ENCODE measurements at regions not wholly inside any gene's neighbourhood (a gene's known extent, or its start where the extent isn't known, plus 50 kb on each side); places are given as distances from the start of the nearest gene placed in this dataset.

DNA sequence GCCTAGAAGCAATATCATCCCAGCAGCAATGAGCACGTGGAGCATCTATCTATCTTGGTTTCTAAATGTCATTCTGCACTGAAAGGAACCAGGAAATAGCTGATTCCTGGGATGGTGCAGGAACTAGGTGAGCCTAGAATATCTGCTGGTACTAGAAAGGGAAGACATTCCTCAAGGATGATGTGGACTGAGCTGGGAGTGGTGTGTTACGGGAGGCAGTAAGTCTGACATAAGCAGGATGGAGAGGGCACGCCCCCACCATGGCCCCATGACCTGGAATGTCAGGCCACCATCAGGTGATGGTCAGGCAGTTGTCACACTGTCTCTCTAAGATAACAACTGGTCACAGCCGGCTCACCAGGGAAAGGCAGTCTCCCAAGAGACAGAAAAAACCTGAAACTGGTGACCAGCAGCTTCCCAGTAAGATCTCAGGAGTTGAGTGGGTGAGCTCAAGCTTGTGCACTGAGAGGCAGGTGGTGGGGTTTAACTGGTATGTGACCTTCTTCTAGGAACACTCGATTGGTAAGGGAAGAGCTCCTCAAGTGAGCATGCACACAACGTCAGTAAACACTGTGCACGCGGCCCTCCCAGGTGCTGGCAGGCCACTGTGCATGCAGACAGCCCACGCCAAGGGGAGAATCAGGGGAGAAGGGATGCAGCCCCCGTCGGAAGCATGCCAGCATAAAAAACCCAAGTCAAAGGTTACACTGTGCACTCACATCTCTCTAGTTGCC is 148.7 kb downstream of the ADSS2 start:
- Histone ChIP-seq H3K9ac (ENCODE audit: low read length) (no peak overlapping the region), H4K20me1 (ENCODE audit: insufficient read depth, low read length) (no peaks in the 10 kb centered on the region), H3K27me3 (ENCODE audit: insufficient read depth, low read length) (no peaks in the 10 kb centered on the region), H3K79me2 (ENCODE audit: insufficient read depth, low read length) (no peaks in the 10 kb centered on the region), H2AFZ (ENCODE audit: low read depth, low read length) (no peak overlapping the region), H3K27ac (ENCODE audit: low read depth, low read length) (no peak overlapping the region), H3K36me3 (ENCODE audit: insufficient read depth, low read length) (no peaks in the 10 kb centered on the region), H3K4me1 (ENCODE audit: insufficient read depth, low read length) (peaks cover 8% of the 10 kb centered on the region), H3K9me3 (ENCODE audit: insufficient read depth, low read depth, low read length) (no peaks in the 10 kb centered on the region), H3K4me3 (ENCODE audit: insufficient read depth, low read depth, low read length) (no peak overlapping the region), H3K4me2 (ENCODE audit: low read length) (no peak overlapping the region)
- Mint-ChIP-seq H3K4me1 (ENCODE audit: low read depth, unreplicated experiment) (peaks cover 14% of the 10 kb centered on the region), H3K9me3 (ENCODE audit: unreplicated experiment) (peaks cover 8% of the 10 kb centered on the region), H3K27me3 (ENCODE audit: low read depth, unreplicated experiment) (peaks cover under 1% of the 10 kb centered on the region), H3K36me3 (ENCODE audit: low read depth, unreplicated experiment) (no peaks in the 10 kb centered on the region), H3K27ac (ENCODE audit: unreplicated experiment) (no peak overlapping the region), H3K4me3 (ENCODE audit: unreplicated experiment) (no peak overlapping the region)
- FAIRE-seq (no peak), DNase-seq (ENCODE audit: low read depth) (peak; percentile 56)
- TF ChIP-seq, protein P1, sequence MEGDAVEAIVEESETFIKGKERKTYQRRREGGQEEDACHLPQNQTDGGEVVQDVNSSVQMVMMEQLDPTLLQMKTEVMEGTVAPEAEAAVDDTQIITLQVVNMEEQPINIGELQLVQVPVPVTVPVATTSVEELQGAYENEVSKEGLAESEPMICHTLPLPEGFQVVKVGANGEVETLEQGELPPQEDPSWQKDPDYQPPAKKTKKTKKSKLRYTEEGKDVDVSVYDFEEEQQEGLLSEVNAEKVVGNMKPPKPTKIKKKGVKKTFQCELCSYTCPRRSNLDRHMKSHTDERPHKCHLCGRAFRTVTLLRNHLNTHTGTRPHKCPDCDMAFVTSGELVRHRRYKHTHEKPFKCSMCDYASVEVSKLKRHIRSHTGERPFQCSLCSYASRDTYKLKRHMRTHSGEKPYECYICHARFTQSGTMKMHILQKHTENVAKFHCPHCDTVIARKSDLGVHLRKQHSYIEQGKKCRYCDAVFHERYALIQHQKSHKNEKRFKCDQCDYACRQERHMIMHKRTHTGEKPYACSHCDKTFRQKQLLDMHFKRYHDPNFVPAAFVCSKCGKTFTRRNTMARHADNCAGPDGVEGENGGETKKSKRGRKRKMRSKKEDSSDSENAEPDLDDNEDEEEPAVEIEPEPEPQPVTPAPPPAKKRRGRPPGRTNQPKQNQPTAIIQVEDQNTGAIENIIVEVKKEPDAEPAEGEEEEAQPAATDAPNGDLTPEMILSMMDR (IDR thresholded peaks at IDR 0.05; ENCODE audit: insufficient read depth, low read depth, low read length) = no peak
- no peak for TF ChIP-seq EZH2 (IDR thresholded peaks at IDR 0.05; ENCODE audit: insufficient read depth, low read length)

GRCh38 chr1:244303610-244303969 is 148.1 kb downstream of the ADSS2 start:
- Histone ChIP-seq H2AFZ (ENCODE audit: low read depth, low read length) (no peak overlapping the region), H3K4me2 (ENCODE audit: low read length) (no peak overlapping the region), H3K4me3 (ENCODE audit: insufficient read depth, low read depth, low read length) (no peak overlapping the region), H3K4me1 (ENCODE audit: insufficient read depth, low read length) (peaks cover 8% of the 10 kb centered on the region), H3K36me3 (ENCODE audit: insufficient read depth, low read length) (no peaks in the 10 kb centered on the region), H3K9ac (ENCODE audit: low read length) (no peak overlapping the region), H3K9me3 (ENCODE audit: insufficient read depth, low read depth, low read length) (no peaks in the 10 kb centered on the region), H3K79me2 (ENCODE audit: insufficient read depth, low read length) (no peaks in the 10 kb centered on the region), H3K27ac (ENCODE audit: low read depth, low read length) (no peak overlapping the region), H4K20me1 (ENCODE audit: insufficient read depth, low read length) (no peaks in the 10 kb centered on the region), H3K27me3 (ENCODE audit: insufficient read depth, low read length) (no peaks in the 10 kb centered on the region)
- no peak for TF ChIP-seq EZH2 (IDR thresholded peaks at IDR 0.05; ENCODE audit: insufficient read depth, low read length)
- TF ChIP-seq, protein P1 (IDR thresholded peaks at IDR 0.05; ENCODE audit: insufficient read depth, low read depth, low read length) = no peak
- Mint-ChIP-seq H3K4me1 (ENCODE audit: low read depth, unreplicated experiment) (peaks cover 14% of the 10 kb centered on the region), H3K4me3 (ENCODE audit: unreplicated experiment) (no peak overlapping the region), H3K27ac (ENCODE audit: unreplicated experiment) (no peak overlapping the region), H3K36me3 (ENCODE audit: low read depth, unreplicated experiment) (no peaks in the 10 kb centered on the region), H3K27me3 (ENCODE audit: low read depth, unreplicated experiment) (no peaks in the 10 kb centered on the region), H3K9me3 (ENCODE audit: unreplicated experiment) (peaks cover 11% of the 10 kb centered on the region)
- FAIRE-seq = no peak
- no peak for DNase-seq (ENCODE audit: low read depth)

- H4K20me1 ChIP-seq (ENCODE audit: insufficient read depth, low read length) = no peaks in the 10 kb centered on the region
- no peaks in the 10 kb centered on the region for H3K27me3 ChIP-seq (ENCODE audit: insufficient read depth, low read length)
- Mint-ChIP-seq H3K27me3 (ENCODE audit: low read depth, unreplicated experiment) (no peaks in the 10 kb centered on the region), H3K4me1 (ENCODE audit: low read depth, unreplicated experiment) (peaks cover 14% of the 10 kb centered on the region), H3K9me3 (ENCODE audit: unreplicated experiment) (peaks cover 13% of the 10 kb centered on the region), H3K36me3 (ENCODE audit: low read depth, unreplicated experiment) (no peaks in the 10 kb centered on the region), H3K4me3 (ENCODE audit: unreplicated experiment) (no peak overlapping the region), H3K27ac (ENCODE audit: unreplicated experiment) (no peak overlapping the region)
- H3K79me2 ChIP-seq (ENCODE audit: insufficient read depth, low read length) = no peaks in the 10 kb centered on the region
- H3K27ac ChIP-seq (ENCODE audit: low read depth, low read length) = no peak overlapping the region
- H2AFZ ChIP-seq (ENCODE audit: low read depth, low read length) = no peak overlapping the region
- no peaks in the 10 kb centered on the region for H3K36me3 ChIP-seq (ENCODE audit: insufficient read depth, low read length)
- TF ChIP-seq EZH2 (IDR thresholded peaks at IDR 0.05; ENCODE audit: insufficient read depth, low read length) = no peak
- TF ChIP-seq, protein P1 (IDR thresholded peaks at IDR 0.05; ENCODE audit: insufficient read depth, low read depth, low read length) = no peak
- DNase-seq (ENCODE audit: low read depth) (no peak), FAIRE-seq (no peak)
- no peak overlapping the region for H3K4me2 ChIP-seq (ENCODE audit: low read length)
- no peak overlapping the region for H3K9ac ChIP-seq (ENCODE audit: low read length)
- H3K4me1 ChIP-seq (ENCODE audit: insufficient read depth, low read length) = peaks cover 7% of the 10 kb centered on the region
- H3K9me3 ChIP-seq (ENCODE audit: insufficient read depth, low read depth, low read length) = no peaks in the 10 kb centered on the region
- no peak overlapping the region for H3K4me3 ChIP-seq (ENCODE audit: insufficient read depth, low read depth, low read length)
These were observed 147.6 kb downstream of the ADSS2 start for GRCh38 chr1:244304156-244304555.
